ENCODE measurements at regions not wholly inside any gene's neighbourhood (a gene's known extent, or its start where the extent isn't known, plus 50 kb on each side); places are given as distances from the start of the nearest gene placed in this dataset.

- TF ChIP-seq OSR1 (CRISPR knock-in tag; IDR thresholded peaks at IDR 0.05) (no peak), ARNTL (CRISPR knock-in tag; IDR thresholded peaks at IDR 0.05; ENCODE audit: borderline replicate concordance, low read depth) (no peak), ESRRG (CRISPR knock-in tag; IDR thresholded peaks at IDR 0.05) (no peak), PPARA (CRISPR knock-in tag; IDR thresholded peaks at IDR 0.05; ENCODE audit: borderline replicate concordance) (no peak)
Observed at GRCh38 chr3:81980596-81981494, 219.4 kb upstream of the GBE1 start (continued).

- TF ChIP-seq ISL1 (CRISPR knock-in tag; IDR thresholded peaks at IDR 0.05) (no peak), ZNF565 (CRISPR knock-in tag; conservative IDR thresholded peaks at IDR 0.05; ENCODE audit: low read depth) (no peak), ZNF70 (CRISPR knock-in tag; IDR thresholded peaks at IDR 0.05) (no peak), CSDC2 (CRISPR knock-in tag; IDR thresholded peaks at IDR 0.05) (no peak), SNAI2 (CRISPR knock-in tag; IDR thresholded peaks at IDR 0.05) (no peak), ZFP3 (CRISPR knock-in tag; IDR thresholded peaks at IDR 0.05) (no peak), ZFP30 (CRISPR knock-in tag; IDR thresholded peaks at IDR 0.05) (no peak), ESRRG (CRISPR knock-in tag; IDR thresholded peaks at IDR 0.05) (no peak), ZNF8 (CRISPR knock-in tag; IDR thresholded peaks at IDR 0.05) (no peak), ZC3H10 (CRISPR knock-in tag; IDR thresholded peaks at IDR 0.05) (no peak)
- TF ChIP-seq, protein P1, sequence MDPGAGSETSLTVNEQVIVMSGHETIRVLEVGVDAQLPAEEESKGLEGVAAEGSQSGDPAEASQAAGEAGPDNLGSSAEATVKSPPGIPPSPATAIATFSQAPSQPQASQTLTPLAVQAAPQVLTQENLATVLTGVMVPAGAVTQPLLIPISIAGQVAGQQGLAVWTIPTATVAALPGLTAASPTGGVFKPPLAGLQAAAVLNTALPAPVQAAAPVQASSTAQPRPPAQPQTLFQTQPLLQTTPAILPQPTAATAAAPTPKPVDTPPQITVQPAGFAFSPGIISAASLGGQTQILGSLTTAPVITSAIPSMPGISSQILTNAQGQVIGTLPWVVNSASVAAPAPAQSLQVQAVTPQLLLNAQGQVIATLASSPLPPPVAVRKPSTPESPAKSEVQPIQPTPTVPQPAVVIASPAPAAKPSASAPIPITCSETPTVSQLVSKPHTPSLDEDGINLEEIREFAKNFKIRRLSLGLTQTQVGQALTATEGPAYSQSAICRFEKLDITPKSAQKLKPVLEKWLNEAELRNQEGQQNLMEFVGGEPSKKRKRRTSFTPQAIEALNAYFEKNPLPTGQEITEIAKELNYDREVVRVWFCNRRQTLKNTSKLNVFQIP (CRISPR knock-in tag; IDR thresholded peaks at IDR 0.05; ENCODE audit: borderline replicate concordance, low read depth): no peak
- TF ChIP-seq, protein P2, sequence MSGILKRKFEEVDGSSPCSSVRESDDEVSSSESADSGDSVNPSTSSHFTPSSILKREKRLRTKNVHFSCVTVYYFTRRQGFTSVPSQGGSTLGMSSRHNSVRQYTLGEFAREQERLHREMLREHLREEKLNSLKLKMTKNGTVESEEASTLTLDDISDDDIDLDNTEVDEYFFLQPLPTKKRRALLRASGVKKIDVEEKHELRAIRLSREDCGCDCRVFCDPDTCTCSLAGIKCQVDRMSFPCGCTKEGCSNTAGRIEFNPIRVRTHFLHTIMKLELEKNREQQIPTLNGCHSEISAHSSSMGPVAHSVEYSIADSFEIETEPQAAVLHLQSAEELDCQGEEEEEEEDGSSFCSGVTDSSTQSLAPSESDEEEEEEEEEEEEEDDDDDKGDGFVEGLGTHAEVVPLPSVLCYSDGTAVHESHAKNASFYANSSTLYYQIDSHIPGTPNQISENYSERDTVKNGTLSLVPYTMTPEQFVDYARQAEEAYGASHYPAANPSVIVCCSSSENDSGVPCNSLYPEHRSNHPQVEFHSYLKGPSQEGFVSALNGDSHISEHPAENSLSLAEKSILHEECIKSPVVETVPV (CRISPR knock-in tag; IDR thresholded peaks at IDR 0.05): no peak
- no peak for ATAC-seq
Observed at GRCh38 chr3:81974751-81975150, 213.3 kb upstream of the GBE1 start.

DNA sequence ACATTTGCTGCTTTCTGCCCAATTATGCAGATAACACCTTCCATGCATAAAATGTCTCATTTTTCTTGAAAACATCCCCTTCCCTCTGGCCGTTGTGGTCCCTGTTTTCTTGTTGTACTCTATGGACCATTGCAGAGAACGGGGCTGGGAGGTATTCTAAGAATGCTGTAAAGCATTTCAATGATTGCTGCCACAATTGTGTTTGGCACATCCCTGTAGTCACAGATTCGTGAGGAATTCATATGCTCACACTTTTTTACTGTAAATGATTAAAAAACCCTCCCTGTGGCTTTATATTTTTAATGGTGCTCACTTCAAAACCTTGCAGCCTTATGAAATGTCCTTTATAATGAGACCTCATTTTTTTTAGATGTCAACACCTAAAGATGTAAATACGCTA lies 207.2 kb upstream of the GBE1 start:
- no peak for ATAC-seq
- TF ChIP-seq, protein P3, sequence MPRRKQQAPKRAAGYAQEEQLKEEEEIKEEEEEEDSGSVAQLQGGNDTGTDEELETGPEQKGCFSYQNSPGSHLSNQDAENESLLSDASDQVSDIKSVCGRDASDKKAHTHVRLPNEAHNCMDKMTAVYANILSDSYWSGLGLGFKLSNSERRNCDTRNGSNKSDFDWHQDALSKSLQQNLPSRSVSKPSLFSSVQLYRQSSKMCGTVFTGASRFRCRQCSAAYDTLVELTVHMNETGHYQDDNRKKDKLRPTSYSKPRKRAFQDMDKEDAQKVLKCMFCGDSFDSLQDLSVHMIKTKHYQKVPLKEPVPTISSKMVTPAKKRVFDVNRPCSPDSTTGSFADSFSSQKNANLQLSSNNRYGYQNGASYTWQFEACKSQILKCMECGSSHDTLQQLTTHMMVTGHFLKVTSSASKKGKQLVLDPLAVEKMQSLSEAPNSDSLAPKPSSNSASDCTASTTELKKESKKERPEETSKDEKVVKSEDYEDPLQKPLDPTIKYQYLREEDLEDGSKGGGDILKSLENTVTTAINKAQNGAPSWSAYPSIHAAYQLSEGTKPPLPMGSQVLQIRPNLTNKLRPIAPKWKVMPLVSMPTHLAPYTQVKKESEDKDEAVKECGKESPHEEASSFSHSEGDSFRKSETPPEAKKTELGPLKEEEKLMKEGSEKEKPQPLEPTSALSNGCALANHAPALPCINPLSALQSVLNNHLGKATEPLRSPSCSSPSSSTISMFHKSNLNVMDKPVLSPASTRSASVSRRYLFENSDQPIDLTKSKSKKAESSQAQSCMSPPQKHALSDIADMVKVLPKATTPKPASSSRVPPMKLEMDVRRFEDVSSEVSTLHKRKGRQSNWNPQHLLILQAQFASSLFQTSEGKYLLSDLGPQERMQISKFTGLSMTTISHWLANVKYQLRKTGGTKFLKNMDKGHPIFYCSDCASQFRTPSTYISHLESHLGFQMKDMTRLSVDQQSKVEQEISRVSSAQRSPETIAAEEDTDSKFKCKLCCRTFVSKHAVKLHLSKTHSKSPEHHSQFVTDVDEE (CRISPR knock-in tag; IDR thresholded peaks at IDR 0.05): no peak
- TF ChIP-seq, protein P1 (CRISPR knock-in tag; IDR thresholded peaks at IDR 0.05; ENCODE audit: borderline replicate concordance, low read depth): no peak
- TF ChIP-seq ARNTL (CRISPR knock-in tag; IDR thresholded peaks at IDR 0.05; ENCODE audit: borderline replicate concordance, low read depth) (no peak), OSR1 (CRISPR knock-in tag; IDR thresholded peaks at IDR 0.05) (no peak), ZC3H10 (CRISPR knock-in tag; IDR thresholded peaks at IDR 0.05) (no peak)

- ATAC-seq: no peak
- TF ChIP-seq ZNF70 (CRISPR knock-in tag; IDR thresholded peaks at IDR 0.05) (no peak), OSR1 (CRISPR knock-in tag; IDR thresholded peaks at IDR 0.05) (no peak), CSDC2 (CRISPR knock-in tag; IDR thresholded peaks at IDR 0.05) (no peak), ZFP30 (CRISPR knock-in tag; IDR thresholded peaks at IDR 0.05) (no peak), ZC3H10 (CRISPR knock-in tag; IDR thresholded peaks at IDR 0.05) (no peak), ZFP3 (CRISPR knock-in tag; IDR thresholded peaks at IDR 0.05) (no peak), SNAI2 (CRISPR knock-in tag; IDR thresholded peaks at IDR 0.05) (no peak), BACH2 (CRISPR knock-in tag; IDR thresholded peaks at IDR 0.05; ENCODE audit: borderline replicate concordance) (no peak), ZNF565 (CRISPR knock-in tag; conservative IDR thresholded peaks at IDR 0.05; ENCODE audit: low read depth) (no peak)
- TF ChIP-seq, protein P1 (CRISPR knock-in tag; IDR thresholded peaks at IDR 0.05; ENCODE audit: borderline replicate concordance, low read depth): no peak
- TF ChIP-seq, protein P3 (CRISPR knock-in tag; IDR thresholded peaks at IDR 0.05): no peak
- TF ChIP-seq, protein P2 (CRISPR knock-in tag; IDR thresholded peaks at IDR 0.05): no peak
Observed at GRCh38 chr3:81967393-81967792, 205.9 kb upstream of the GBE1 start.
